Activated naive CD4-positive, alpha-beta T cell treated with Interleukin-2 at 50 U/mL for 16 hours (primary cell): ENCODE measurements at regions not wholly inside any gene's neighbourhood (a gene's known extent, or its start where the extent isn't known, plus 50 kb on each side); places are given as distances from the start of the nearest gene placed in this dataset.
"Not testable (repeated sequence)": the region's sequence is repeated elsewhere in the genome, so short reads cannot be mapped to it uniquely, and the experiment has no call there.

Experiments
- DNase-seq: peaks from one replicate; pipeline ENCODE4 v3.0.0-alpha.2; 2020

DNA sequence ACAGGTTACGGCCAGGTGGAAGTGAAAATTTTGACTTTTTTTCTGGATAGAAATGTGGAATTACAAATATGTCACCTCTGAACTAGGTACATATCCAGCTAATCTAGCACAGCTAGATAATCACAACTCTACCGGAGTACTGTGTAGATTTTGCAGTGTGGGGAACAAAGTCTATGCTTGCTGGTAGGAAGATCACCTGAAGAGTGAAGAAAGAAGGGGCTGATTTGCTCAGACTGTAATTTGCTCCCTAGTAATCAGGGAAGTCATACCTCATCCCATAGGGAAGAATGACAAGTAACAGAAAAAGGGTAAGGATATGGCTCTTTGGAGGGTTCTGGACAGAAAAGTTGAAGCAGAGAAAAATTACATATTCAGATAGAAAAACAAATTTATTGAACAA, 319.6 kb upstream of the TMPRSS15 start:
- DNase-seq: no peak

- no peak for DNase-seq
Observed at GRCh38 chr21:18725653-18726052, 322.1 kb upstream of the TMPRSS15 start.

- DNase-seq: no peak
Observed at GRCh38 chr21:18741954-18742353, 338.4 kb upstream of the TMPRSS15 start.

DNA sequence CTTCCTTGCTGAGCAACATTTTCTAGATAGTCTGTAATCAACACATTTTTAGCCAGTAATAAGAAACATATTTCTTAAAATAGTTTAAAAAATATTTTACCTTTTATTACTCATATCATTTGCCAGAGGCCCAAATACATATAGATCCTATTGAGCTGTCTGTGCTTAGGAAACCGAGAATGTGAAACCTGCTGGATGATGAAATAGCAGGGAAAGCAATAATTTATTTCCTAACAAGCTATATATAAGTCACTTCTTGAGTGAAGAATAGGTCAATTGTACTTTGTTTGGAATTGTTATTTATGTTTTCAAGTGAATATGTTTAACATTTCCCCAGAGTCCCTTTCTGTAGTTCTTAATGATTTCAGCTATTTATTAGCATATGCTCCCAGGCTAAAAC, 339.9 kb upstream of the TMPRSS15 start:
- DNase-seq: no peak

- DNase-seq: no peak
Observed at GRCh38 chr21:18744840-18745239, 341.3 kb upstream of the TMPRSS15 start.

DNA sequence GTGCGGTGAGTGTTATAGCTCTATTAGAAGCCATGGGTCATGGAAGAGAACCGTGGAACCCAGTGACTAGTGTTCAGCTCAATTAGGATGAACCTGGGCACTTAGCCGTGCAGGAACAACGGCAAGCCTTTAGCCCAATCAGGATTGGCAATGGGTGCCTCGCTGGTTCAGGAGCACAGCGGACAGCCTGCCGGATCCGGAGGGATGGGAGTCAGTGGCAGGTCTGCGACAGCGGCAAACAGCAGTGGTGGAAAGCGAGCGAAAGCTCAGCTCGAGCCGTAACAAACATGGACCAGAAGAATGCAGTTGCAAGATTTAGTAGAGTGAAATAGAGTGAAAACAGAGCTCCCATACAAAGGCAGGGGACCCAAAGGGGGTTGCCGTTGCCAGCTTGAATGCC, 349.3 kb upstream of the TMPRSS15 start:
- not testable (repeated sequence) for DNase-seq

GRCh38 chr21:18756272-18756671, 352.7 kb upstream of the TMPRSS15 start:
- not testable (repeated sequence) for DNase-seq

- no peak for DNase-seq
Observed at GRCh38 chr21:18759267-18759666, 355.7 kb upstream of the TMPRSS15 start.

DNA sequence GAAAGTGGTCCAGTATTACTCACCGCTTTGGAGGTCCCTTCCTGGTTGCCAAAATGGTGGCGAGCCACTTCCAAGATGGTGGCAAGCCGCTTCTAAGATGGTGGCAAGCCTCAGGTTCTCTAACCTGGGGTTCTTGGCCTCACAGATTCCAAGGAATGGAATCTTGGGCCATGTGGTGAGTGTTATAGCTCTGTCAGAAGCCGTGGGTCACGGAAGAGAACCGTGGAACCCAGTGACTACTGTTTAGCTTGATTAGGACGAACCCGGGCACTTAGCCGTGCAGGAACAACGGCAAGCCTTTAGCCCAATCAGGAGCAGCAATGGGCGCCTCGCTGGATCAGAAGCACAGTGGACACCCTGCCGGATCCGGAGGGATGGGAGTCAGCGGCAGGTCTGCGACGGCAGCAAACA, 356.2 kb upstream of the TMPRSS15 start:
- DNase-seq: no peak

DNA sequence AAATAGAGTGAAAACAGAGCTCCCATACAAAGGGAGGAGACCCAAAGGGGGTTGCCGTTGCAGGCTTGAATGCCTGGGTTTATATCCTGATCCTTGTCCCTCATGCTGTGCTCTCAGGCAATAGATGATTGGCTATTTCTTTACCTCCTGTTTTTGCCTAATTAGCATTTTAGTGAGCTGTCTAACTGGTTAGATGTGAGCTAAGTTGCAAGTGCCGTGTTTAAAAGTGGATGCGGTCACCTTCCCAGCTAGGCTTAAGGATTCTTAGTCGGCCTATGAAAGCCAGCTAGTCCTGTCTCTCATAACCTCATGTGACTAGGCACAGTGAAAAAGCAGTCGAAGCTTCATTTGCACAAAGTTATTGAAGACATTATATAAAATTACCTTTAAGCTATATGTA, 356.7 kb upstream of the TMPRSS15 start:
- no peak for DNase-seq

GRCh38 chr21:18764720-18765119, 361.1 kb upstream of the TMPRSS15 start:
- DNase-seq: no peak

DNA sequence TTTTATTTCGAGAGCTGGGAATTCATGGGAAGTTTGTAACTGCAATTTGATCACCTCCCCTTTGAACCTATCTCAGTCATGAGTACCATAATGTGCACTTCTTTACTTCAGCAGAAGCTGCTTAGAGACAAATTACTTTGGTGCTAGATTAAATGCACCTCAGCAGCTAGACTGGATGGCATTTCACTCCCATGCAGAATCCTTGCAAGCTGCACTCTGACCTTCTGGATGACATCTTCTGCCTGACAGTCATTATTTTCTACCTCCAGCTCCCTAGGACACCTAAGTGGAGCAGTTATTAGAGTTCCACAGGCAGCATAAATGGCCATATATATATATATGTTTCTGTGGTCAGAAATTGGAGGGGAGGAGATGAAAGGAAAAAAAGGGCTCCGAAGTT, 366.0 kb upstream of the TMPRSS15 start:
- no peak for DNase-seq

GRCh38 chr21:18771845-18772380, 368.3 kb upstream of the TMPRSS15 start:
- DNase-seq: no peak

GRCh38 chr21:18772404-18772803, 368.8 kb upstream of the TMPRSS15 start:
- no peak for DNase-seq

- DNase-seq: no peak
Observed at GRCh38 chr21:18772897-18773296, 369.3 kb upstream of the TMPRSS15 start.

GRCh38 chr21:18776936-18777335, 373.4 kb upstream of the TMPRSS15 start:
- no peak for DNase-seq

GRCh38 chr21:18782721-18783120, 379.1 kb upstream of the TMPRSS15 start:
- DNase-seq: no peak

- DNase-seq: no peak
Observed at GRCh38 chr21:18801468-18801867, 397.9 kb upstream of the TMPRSS15 start.

DNA sequence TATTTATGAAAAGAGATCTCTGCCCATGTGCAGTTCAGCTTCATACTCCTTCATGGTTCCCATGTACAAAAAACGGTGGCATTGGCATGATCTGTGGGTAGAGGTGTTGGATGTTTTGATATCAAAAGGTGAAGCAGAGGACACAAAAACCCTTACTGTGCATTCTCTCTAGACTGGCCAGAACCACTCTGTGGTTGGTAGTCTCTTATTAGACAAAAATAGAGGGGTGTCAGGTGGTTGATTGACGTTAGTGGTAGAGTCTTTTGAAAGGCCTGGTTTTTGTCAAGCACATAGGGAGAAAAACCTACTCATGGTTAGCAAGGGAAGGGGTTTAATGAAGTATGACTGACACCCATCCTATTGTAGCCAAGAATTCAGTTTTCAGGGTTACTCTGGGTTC, 400.0 kb upstream of the TMPRSS15 start:
- DNase-seq: no peak

DNA sequence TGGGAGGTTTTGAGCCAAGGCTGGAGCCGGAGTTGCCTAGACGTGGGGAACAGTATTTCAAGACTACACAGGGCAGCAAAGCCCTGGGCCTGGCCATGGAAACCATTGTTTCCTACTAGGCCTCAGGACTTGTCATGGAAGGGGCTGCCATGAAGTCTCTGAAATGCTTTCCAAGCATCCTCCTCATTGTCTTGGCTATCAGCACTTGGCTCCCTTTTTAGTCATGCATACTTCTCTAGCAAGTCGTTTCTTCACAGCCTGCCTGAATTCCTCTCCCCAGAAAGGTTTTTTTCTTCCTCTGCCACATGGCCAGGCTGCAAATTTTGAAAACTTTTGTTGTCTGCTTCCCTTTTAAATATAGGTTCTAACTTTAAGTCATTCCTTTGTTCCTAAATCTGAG, 406.6 kb upstream of the TMPRSS15 start:
- no peak for DNase-seq

GRCh38 chr21:18812308-18812707, 408.7 kb upstream of the TMPRSS15 start:
- no peak for DNase-seq

- no peak for DNase-seq
Observed at GRCh38 chr21:18819507-18819906, 415.9 kb upstream of the TMPRSS15 start.

- DNase-seq: no peak
Observed at GRCh38 chr21:18826562-18826961, 423.0 kb upstream of the TMPRSS15 start.

DNA sequence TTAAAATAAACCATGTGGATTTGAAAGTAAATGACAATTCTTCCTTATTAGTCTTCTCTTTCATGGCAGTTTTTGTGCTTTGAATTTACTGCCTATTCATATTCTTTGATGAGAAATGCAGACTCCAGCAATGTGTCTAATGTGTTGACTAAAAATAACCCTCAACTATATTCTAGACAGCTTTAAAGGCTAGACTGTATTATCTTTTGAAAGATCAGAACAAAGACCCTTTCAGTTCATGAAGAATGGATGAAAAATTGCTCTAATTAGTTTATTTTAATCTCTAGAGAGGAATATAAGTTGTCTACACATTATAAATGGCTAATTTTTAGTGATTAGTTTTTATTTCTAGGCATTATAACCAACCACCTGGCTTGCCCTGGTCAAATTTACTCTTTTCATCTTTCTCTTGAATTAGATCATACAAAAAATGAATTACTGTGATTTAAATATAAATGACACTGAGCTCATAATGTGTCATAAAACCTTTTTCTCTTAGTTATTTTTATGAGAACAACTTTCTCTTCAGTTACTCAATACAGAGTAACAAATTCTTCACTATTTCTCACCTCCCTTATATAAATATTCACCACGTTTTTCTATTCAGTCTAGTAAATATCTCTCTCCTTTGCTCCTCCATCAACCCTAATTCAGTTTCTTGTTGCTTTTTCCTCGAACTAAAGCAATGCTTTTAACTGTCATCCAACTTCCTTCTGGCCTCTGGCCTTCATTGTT, 428.5 kb upstream of the TMPRSS15 start:
- no peak for DNase-seq

DNA sequence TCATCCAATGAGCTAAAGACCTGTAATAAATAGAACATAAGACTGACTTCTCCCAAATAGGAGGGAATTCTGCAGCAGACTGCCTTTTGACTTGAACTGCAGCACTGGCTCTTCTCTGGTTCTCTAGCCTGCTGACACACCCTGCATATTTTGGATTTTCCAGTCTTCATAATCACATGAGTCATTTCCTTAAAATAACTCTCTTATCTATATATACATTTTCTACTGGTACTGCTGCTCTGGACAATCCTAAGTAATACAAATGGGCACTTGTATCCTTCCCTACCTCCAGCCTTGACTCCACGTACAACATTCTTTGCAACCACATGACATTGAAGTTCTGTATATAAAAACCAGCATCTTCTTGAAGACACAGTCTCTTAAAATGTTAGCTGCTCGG, 429.4 kb upstream of the TMPRSS15 start:
- no peak for DNase-seq
